ENCODE measurements at regions not wholly inside any gene's neighbourhood (a gene's known extent, or its start where the extent isn't known, plus 50 kb on each side); places are given as distances from the start of the nearest gene placed in this dataset.

DNA sequence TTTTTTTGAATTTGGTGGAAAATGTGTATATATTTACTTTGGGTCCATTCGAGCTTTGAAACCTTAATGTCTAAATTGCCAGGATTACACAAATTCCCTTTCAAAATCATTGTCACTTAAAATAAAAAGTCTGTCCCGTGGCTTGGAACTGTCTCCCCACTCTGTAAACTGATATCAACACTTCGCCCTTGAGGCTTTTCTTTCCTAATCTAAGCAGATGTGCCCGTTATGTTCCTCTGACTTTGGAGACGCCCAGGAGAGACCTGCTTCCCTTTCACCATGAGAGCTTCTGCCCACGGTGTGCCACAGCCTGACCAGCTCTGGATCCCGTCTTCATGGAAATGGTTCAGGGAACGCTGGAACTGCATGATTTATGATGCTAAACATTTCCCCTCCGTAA, 151.3 kb downstream of the C16orf95 start:
- no peak for DNase-seq (ENCODE audit: low read depth in 4 of 6, low spot score in 6 of 6)
- no peaks in the 10 kb centered on the region for H3K27me3 ChIP-seq (ENCODE audit: control insufficient read depth, insufficient read depth, low read length)
- H3K36me3 ChIP-seq (ENCODE audit: control insufficient read depth, insufficient read depth, low read length): no peaks in the 10 kb centered on the region
- H3K4me1 ChIP-seq (ENCODE audit: control insufficient read depth, insufficient read depth, low read length): peaks cover 13% of the 10 kb centered on the region
- no peak overlapping the region for H3K4me3 ChIP-seq (ENCODE audit: low read depth, low read length)
- 65% methylated on average over 4 of the region's 9 CpGs for WGBS (ENCODE audit: insufficient coverage)
- no peak overlapping the region for H3K27ac ChIP-seq (ENCODE audit: low read depth, low read length)
- H3K9me3 ChIP-seq (ENCODE audit: control insufficient read depth, insufficient read depth, low read length): no peaks in the 10 kb centered on the region

- Histone ChIP-seq H3K36me3 (ENCODE audit: control insufficient read depth, insufficient read depth, low read length) (no peaks in the 10 kb centered on the region), H3K27ac (ENCODE audit: low read depth, low read length) (peak overlapping the region; percentile 29), H3K9me3 (ENCODE audit: control insufficient read depth, insufficient read depth, low read length) (no peaks in the 10 kb centered on the region), H3K4me1 (ENCODE audit: control insufficient read depth, insufficient read depth, low read length) (peaks cover 11% of the 10 kb centered on the region), H3K27me3 (ENCODE audit: control insufficient read depth, insufficient read depth, low read length) (no peaks in the 10 kb centered on the region), H3K4me3 (ENCODE audit: low read depth, low read length) (no peak overlapping the region)
- 74% methylated on average over 7 of the region's 9 CpGs for WGBS (ENCODE audit: insufficient coverage)
- DNase-seq (ENCODE audit: low read depth in 4 of 6, low spot score in 6 of 6): peak in 1 of 6 donors; percentile 28
Measured at GRCh38 chr16:87166321-87166720, 150.9 kb downstream of the C16orf95 start.

GRCh38 chr16:87166934-87167333, 150.3 kb downstream of the C16orf95 start:
- H3K9me3 ChIP-seq (ENCODE audit: control insufficient read depth, insufficient read depth, low read length): no peaks in the 10 kb centered on the region
- no CpG with 5 or more reads among the region's 1 CpG for WGBS (ENCODE audit: insufficient coverage)
- no peaks in the 10 kb centered on the region for H3K36me3 ChIP-seq (ENCODE audit: control insufficient read depth, insufficient read depth, low read length)
- peaks cover 11% of the 10 kb centered on the region for H3K4me1 ChIP-seq (ENCODE audit: control insufficient read depth, insufficient read depth, low read length)
- no peak for DNase-seq (ENCODE audit: low read depth in 4 of 6, low spot score in 6 of 6)
- H3K4me3 ChIP-seq (ENCODE audit: low read depth, low read length): no peak overlapping the region
- no peak overlapping the region for H3K27ac ChIP-seq (ENCODE audit: low read depth, low read length)
- H3K27me3 ChIP-seq (ENCODE audit: control insufficient read depth, insufficient read depth, low read length): no peaks in the 10 kb centered on the region

DNA sequence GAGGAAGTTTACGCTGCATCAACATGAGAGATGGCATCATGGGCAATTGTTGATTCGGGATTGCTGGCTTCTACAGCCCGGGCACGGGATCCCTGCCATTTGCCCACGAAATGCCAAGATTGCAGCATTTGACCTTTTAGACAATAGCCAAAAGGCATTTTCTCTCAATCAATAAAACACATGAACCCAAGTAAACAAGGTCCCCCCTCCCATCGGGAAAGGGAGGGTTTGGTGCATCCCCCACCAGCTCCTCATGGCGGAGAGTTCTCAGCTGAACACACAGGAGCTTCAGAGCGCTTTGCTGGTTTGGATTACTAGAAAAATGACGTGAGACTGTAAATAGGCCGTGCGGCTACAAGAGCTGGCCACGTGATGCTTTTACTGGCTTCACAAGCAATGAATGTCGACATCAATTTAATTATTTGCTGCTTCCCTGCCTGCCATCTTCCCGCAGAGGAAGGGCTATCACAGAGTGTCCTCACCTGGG, 147.6 kb downstream of the C16orf95 start:
- Histone ChIP-seq H3K36me3 (ENCODE audit: control insufficient read depth, insufficient read depth, low read length) (no peaks in the 10 kb centered on the region), H3K4me3 (ENCODE audit: low read depth, low read length) (no peak overlapping the region), H3K4me1 (ENCODE audit: control insufficient read depth, insufficient read depth, low read length) (peaks cover 11% of the 10 kb centered on the region), H3K27me3 (ENCODE audit: control insufficient read depth, insufficient read depth, low read length) (no peaks in the 10 kb centered on the region), H3K9me3 (ENCODE audit: control insufficient read depth, insufficient read depth, low read length) (no peaks in the 10 kb centered on the region), H3K27ac (ENCODE audit: low read depth, low read length) (no peak overlapping the region)
- peak in 2 of 6 donors; percentile 33 to 69 for DNase-seq (ENCODE audit: low read depth in 4 of 6, low spot score in 6 of 6)
- 47% methylated on average over 10 of the region's 14 CpGs for WGBS (ENCODE audit: insufficient coverage)

- Histone ChIP-seq H3K4me1 (ENCODE audit: control insufficient read depth, insufficient read depth, low read length) (peaks cover 11% of the 10 kb centered on the region), H3K9me3 (ENCODE audit: control insufficient read depth, insufficient read depth, low read length) (no peaks in the 10 kb centered on the region), H3K36me3 (ENCODE audit: control insufficient read depth, insufficient read depth, low read length) (no peaks in the 10 kb centered on the region), H3K4me3 (ENCODE audit: low read depth, low read length) (no peak overlapping the region), H3K27ac (ENCODE audit: low read depth, low read length) (no peak overlapping the region), H3K27me3 (ENCODE audit: control insufficient read depth, insufficient read depth, low read length) (no peaks in the 10 kb centered on the region)
- 91% methylated on average over 5 of the region's 5 CpGs for WGBS (ENCODE audit: insufficient coverage)
- no peak for DNase-seq (ENCODE audit: low read depth in 4 of 6, low spot score in 6 of 6)
Measured at GRCh38 chr16:87170310-87170709, 146.9 kb downstream of the C16orf95 start.

- WGBS (ENCODE audit: insufficient coverage): 96% methylated on average over 10 of the region's 11 CpGs
- peaks cover 11% of the 10 kb centered on the region for H3K4me1 ChIP-seq (ENCODE audit: control insufficient read depth, insufficient read depth, low read length)
- no peak overlapping the region for H3K27ac ChIP-seq (ENCODE audit: low read depth, low read length)
- no peaks in the 10 kb centered on the region for H3K36me3 ChIP-seq (ENCODE audit: control insufficient read depth, insufficient read depth, low read length)
- no peak for DNase-seq (ENCODE audit: low read depth in 4 of 6, low spot score in 6 of 6)
- H3K9me3 ChIP-seq (ENCODE audit: control insufficient read depth, insufficient read depth, low read length): no peaks in the 10 kb centered on the region
- no peak overlapping the region for H3K4me3 ChIP-seq (ENCODE audit: low read depth, low read length)
- no peaks in the 10 kb centered on the region for H3K27me3 ChIP-seq (ENCODE audit: control insufficient read depth, insufficient read depth, low read length)
Measured at GRCh38 chr16:87171723-87172122, 145.5 kb downstream of the C16orf95 start.

GRCh38 chr16:87172632-87173031, 144.6 kb downstream of the C16orf95 start:
- no peaks in the 10 kb centered on the region for H3K27me3 ChIP-seq (ENCODE audit: control insufficient read depth, insufficient read depth, low read length)
- DNase-seq (ENCODE audit: low read depth in 4 of 6, low spot score in 6 of 6): no peak
- H3K27ac ChIP-seq (ENCODE audit: low read depth, low read length): no peak overlapping the region
- no peak overlapping the region for H3K4me3 ChIP-seq (ENCODE audit: low read depth, low read length)
- WGBS (ENCODE audit: insufficient coverage): 86% methylated on average over 6 of the region's 6 CpGs
- peaks cover 18% of the 10 kb centered on the region for H3K4me1 ChIP-seq (ENCODE audit: control insufficient read depth, insufficient read depth, low read length)
- H3K9me3 ChIP-seq (ENCODE audit: control insufficient read depth, insufficient read depth, low read length): no peaks in the 10 kb centered on the region
- H3K36me3 ChIP-seq (ENCODE audit: control insufficient read depth, insufficient read depth, low read length): no peaks in the 10 kb centered on the region

DNA sequence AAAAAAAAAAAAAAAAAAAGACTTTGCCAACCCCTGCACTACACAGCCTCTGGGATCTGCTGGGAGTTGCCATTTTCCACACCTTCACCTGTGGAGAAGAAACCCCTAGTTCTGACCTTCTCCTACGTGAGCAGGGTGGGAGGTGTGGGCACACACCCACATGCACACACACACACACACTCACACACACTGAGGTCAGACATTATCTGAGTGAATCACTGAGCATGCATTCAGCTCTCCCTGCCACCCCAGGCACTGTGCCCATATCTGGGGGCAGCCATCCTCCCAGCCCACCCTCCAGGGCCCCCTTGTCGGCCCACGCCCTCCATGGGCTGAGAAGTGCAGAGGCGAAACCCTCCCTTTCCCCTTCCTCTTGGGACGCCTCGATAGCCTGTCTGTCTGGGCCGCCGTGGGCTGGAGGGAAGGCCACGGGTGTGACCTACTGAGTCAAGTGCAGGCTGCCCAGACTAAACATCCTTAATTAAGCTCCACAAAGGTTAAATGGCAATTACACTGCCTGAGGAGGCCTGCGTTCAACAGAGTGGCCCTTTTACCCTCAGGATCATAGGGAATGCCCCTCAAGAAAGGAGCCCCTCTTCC, 143.8 kb downstream of the C16orf95 start:
- 73% methylated on average over 9 of the region's 10 CpGs for WGBS (ENCODE audit: insufficient coverage)
- no peak overlapping the region for H3K4me3 ChIP-seq (ENCODE audit: low read depth, low read length)
- no peak for DNase-seq (ENCODE audit: low read depth in 4 of 6, low spot score in 6 of 6)
- H3K9me3 ChIP-seq (ENCODE audit: control insufficient read depth, insufficient read depth, low read length): no peaks in the 10 kb centered on the region
- no peaks in the 10 kb centered on the region for H3K36me3 ChIP-seq (ENCODE audit: control insufficient read depth, insufficient read depth, low read length)
- H3K27ac ChIP-seq (ENCODE audit: low read depth, low read length): no peak overlapping the region
- H3K4me1 ChIP-seq (ENCODE audit: control insufficient read depth, insufficient read depth, low read length): peaks cover 26% of the 10 kb centered on the region
- H3K27me3 ChIP-seq (ENCODE audit: control insufficient read depth, insufficient read depth, low read length): peaks cover 2% of the 10 kb centered on the region

DNA sequence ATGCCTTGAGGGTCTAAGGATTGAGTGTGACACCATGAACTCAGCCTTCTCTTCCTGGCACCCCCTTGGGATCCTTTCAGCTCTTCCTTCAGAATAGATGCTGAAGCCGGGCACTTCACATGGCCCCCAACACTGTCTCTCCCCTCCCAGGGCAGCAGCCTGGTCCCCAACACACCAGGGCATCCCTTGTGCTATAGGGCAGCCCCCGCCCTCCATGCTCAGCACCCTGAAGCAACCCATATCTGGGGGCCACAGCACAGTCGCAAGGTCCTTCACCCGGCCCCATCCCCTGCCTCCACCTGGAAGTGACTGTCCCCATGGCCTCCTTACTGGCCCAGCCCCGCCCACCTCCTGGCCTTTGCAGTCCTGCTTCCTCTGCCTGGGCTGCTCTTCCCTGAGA, 143.1 kb downstream of the C16orf95 start:
- peaks cover 33% of the 10 kb centered on the region for H3K4me1 ChIP-seq (ENCODE audit: control insufficient read depth, insufficient read depth, low read length)
- H3K4me3 ChIP-seq (ENCODE audit: low read depth, low read length): no peak overlapping the region
- 86% methylated on average over 5 of the region's 5 CpGs for WGBS (ENCODE audit: insufficient coverage)
- H3K27ac ChIP-seq (ENCODE audit: low read depth, low read length): no peak overlapping the region
- H3K36me3 ChIP-seq (ENCODE audit: control insufficient read depth, insufficient read depth, low read length): no peaks in the 10 kb centered on the region
- H3K27me3 ChIP-seq (ENCODE audit: control insufficient read depth, insufficient read depth, low read length): peaks cover 2% of the 10 kb centered on the region
- DNase-seq (ENCODE audit: low read depth in 4 of 6, low spot score in 6 of 6): no peak
- no peaks in the 10 kb centered on the region for H3K9me3 ChIP-seq (ENCODE audit: control insufficient read depth, insufficient read depth, low read length)

GRCh38 chr16:87176735-87177134, 140.5 kb downstream of the C16orf95 start:
- H3K9me3 ChIP-seq (ENCODE audit: control insufficient read depth, insufficient read depth, low read length): no peaks in the 10 kb centered on the region
- H3K27ac ChIP-seq (ENCODE audit: low read depth, low read length): no peak overlapping the region
- H3K27me3 ChIP-seq (ENCODE audit: control insufficient read depth, insufficient read depth, low read length): peaks cover 2% of the 10 kb centered on the region
- WGBS (ENCODE audit: insufficient coverage): 92% methylated on average over 7 of the region's 7 CpGs
- H3K4me1 ChIP-seq (ENCODE audit: control insufficient read depth, insufficient read depth, low read length): peaks cover 26% of the 10 kb centered on the region
- no peak overlapping the region for H3K4me3 ChIP-seq (ENCODE audit: low read depth, low read length)
- DNase-seq (ENCODE audit: low read depth in 4 of 6, low spot score in 6 of 6): no peak
- no peaks in the 10 kb centered on the region for H3K36me3 ChIP-seq (ENCODE audit: control insufficient read depth, insufficient read depth, low read length)
